OCI-LY1 (cell line): ENCODE measurements at regions not wholly inside any gene's neighbourhood (a gene's known extent, or its start where the extent isn't known, plus 50 kb on each side); places are given as distances from the start of the nearest gene placed in this dataset.

Source experiments
- H2AFZ ChIP-seq: fragments of 200-600 bp; sonication (generic), shearing (Covaris generic); 2 replicates; pipeline ENCODE4 v1.6.0; 2014; ENCODE audit warnings: antibody characterized with exemption, mild to moderate bottlenecking, low read length
- H3F3A ChIP-seq: fragments of 200-600 bp; sonication (generic), shearing (Covaris generic); 2 replicates; pipeline ENCODE4 v1.6.0; 2014; ENCODE audit warnings: mild to moderate bottlenecking, antibody characterized with exemption, low read length, moderate library complexity; ENCODE audit not compliant: insufficient read depth
- H3K27ac ChIP-seq: fragments of 200-600 bp; sonication (generic); 2 replicates; pipeline ENCODE4 v1.5.1; 2014; ENCODE audit warnings: low read length, mixed run types, mild to moderate bottlenecking, low read depth; ENCODE audit not compliant: poor library complexity, severe bottlenecking
- H3K27me3 ChIP-seq: fragments of 200-600 bp; sonication (generic); 2 replicates; pipeline ENCODE4 v1.6.0; 2014; ENCODE audit warnings: antibody characterized with exemption, mild to moderate bottlenecking, low read length, moderate library complexity; ENCODE audit not compliant: insufficient read depth
- H3K36me3 ChIP-seq: fragments of 200-600 bp; sonication (generic); 2 replicates; pipeline ENCODE4 v1.6.1; 2014; ENCODE audit warnings: mild to moderate bottlenecking, antibody characterized with exemption, low read length, moderate library complexity, mixed read lengths; ENCODE audit not compliant: insufficient read depth
- H3K4me1 ChIP-seq: fragments of 200-600 bp; sonication (generic); 2 replicates; pipeline ENCODE4 v1.5.1; 2014; ENCODE audit warnings: mild to moderate bottlenecking, low read length, moderate library complexity; ENCODE audit not compliant: insufficient read depth, severe bottlenecking
- H3K4me2 ChIP-seq: fragments of 200-600 bp; sonication (generic), shearing (Covaris generic); 2 replicates; pipeline ENCODE4 v1.6.1; 2014; ENCODE audit warnings: low read length
- H3K4me3 ChIP-seq: fragments of 200-600 bp; sonication (generic); 2 replicates; pipeline ENCODE4 v1.5.1; 2014; ENCODE audit warnings: low read length, low read depth, mild to moderate bottlenecking, mixed read lengths; ENCODE audit not compliant: poor library complexity, severe bottlenecking
- H3K79me2 ChIP-seq: fragments of 200-600 bp; shearing (Covaris generic); 2 replicates; pipeline ENCODE4 v1.6.1; 2016; ENCODE audit warnings: mixed run types, low read length, mixed read lengths; ENCODE audit not compliant: insufficient read depth
- H3K9ac ChIP-seq: fragments of 200-600 bp; sonication (generic), shearing (Covaris generic); 2 replicates; pipeline ENCODE4 v1.6.1; 2014; ENCODE audit warnings: mild to moderate bottlenecking, low read length, mixed read lengths
- H3K9me2 ChIP-seq: fragments of 200-600 bp; sonication (generic), shearing (Covaris generic); 2 replicates; pipeline ENCODE4 v1.6.1; 2014; ENCODE audit warnings: low read depth, mild to moderate bottlenecking, low read length, mixed read lengths
- H3K9me3 ChIP-seq: fragments of 200-600 bp; shearing (Covaris generic); 2 replicates; pipeline ENCODE4 v1.6.1; 2014; ENCODE audit warnings: low read length, mixed read lengths
- H4K20me1 ChIP-seq: fragments of 200-600 bp; sonication (generic), shearing (Covaris generic); 2 replicates; pipeline ENCODE4 v1.6.0; 2016; ENCODE audit warnings: mild to moderate bottlenecking, low read length; ENCODE audit not compliant: insufficient read depth
- EZH2 ChIP-seq: fragments of 200-600 bp; sonication (generic), shearing (Covaris generic); IDR thresholded peaks from 2 replicates; pipeline ENCODE4 v1.8.0; 2017; ENCODE audit warnings: borderline replicate concordance, mixed run types, mild to moderate bottlenecking, antibody characterized with exemption, low read length, moderate library complexity, mixed read lengths
- TF ChIP-seq, protein P1 (sequence below): fragments of 200-600 bp; sonication (generic), shearing (Covaris generic); IDR thresholded peaks from 2 replicates; pipeline ENCODE4 v1.5.1; 2017; ENCODE audit warnings: mild to moderate bottlenecking, antibody characterized with exemption, low read length, moderate library complexity, mixed read lengths

DNA sequence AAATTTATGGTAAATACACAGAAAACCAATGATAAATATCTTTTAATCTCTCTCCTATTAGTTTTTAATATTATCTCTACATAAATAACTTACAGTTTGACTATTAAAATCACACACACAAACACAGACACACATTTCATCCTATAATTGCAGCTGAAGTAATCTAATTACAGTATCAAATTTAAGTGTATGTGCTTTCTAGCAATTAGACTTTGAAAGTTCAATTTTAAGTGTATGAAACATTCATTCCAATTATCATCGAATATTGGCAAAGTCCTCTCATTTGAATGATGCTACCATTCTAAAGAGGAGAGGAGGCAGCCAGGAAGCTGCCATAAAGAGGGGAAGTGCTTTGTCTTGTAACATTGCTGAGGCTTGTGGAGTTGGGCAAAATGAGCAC is 221.2 kb upstream of the PABPC4L start:
- no peaks in the 10 kb centered on the region for H3K9me2 ChIP-seq
- TF ChIP-seq, protein P1, sequence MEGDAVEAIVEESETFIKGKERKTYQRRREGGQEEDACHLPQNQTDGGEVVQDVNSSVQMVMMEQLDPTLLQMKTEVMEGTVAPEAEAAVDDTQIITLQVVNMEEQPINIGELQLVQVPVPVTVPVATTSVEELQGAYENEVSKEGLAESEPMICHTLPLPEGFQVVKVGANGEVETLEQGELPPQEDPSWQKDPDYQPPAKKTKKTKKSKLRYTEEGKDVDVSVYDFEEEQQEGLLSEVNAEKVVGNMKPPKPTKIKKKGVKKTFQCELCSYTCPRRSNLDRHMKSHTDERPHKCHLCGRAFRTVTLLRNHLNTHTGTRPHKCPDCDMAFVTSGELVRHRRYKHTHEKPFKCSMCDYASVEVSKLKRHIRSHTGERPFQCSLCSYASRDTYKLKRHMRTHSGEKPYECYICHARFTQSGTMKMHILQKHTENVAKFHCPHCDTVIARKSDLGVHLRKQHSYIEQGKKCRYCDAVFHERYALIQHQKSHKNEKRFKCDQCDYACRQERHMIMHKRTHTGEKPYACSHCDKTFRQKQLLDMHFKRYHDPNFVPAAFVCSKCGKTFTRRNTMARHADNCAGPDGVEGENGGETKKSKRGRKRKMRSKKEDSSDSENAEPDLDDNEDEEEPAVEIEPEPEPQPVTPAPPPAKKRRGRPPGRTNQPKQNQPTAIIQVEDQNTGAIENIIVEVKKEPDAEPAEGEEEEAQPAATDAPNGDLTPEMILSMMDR, result no peak
- no peak for TF ChIP-seq EZH2

DNA sequence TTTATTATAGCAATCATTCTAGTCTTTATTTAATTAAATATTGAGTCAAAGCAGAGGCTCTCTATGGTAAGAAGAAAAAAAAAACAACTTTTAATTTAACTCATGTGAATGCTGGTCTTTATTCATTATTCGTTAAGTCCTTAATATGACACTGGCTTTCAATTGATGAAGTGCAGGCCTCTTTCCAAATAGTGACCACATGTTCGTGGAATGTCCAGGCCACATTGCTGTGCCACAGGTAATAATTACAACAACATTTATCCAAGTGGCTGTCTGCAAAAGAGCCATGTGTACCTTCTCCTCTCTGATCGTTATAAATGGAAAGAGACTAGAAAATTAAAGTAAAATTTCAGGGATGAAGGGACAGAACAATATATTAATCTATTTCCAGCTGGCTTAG is 220.1 kb upstream of the PABPC4L start:
- Histone ChIP-seq H3K4me2 (no peak overlapping the region), H3K4me3 (no peak overlapping the region), H3K36me3 (no peaks in the 10 kb centered on the region), H4K20me1 (no peaks in the 10 kb centered on the region), H3K79me2 (no peaks in the 10 kb centered on the region), H3K27me3 (no peaks in the 10 kb centered on the region), H2AFZ (no peak overlapping the region), H3K4me1 (no peaks in the 10 kb centered on the region), H3F3A (no peaks in the 10 kb centered on the region), H3K9ac (no peak overlapping the region), H3K9me3 (no peaks in the 10 kb centered on the region), H3K9me2 (no peaks in the 10 kb centered on the region), H3K27ac (no peak overlapping the region)
- TF ChIP-seq, protein P1, result no peak
- TF ChIP-seq EZH2, result no peak

More for the DNA sequence above, 221.2 kb upstream of the PABPC4L start:
- H3K4me3 ChIP-seq, result no peak overlapping the region
- no peaks in the 10 kb centered on the region for H3K27me3 ChIP-seq
- no peak overlapping the region for H3K4me2 ChIP-seq
- H3K36me3 ChIP-seq, result no peaks in the 10 kb centered on the region
- no peaks in the 10 kb centered on the region for H4K20me1 ChIP-seq
- H3K27ac ChIP-seq, result no peak overlapping the region
- no peak overlapping the region for H2AFZ ChIP-seq
- H3K9ac ChIP-seq, result no peak overlapping the region
- no peaks in the 10 kb centered on the region for H3F3A ChIP-seq
- H3K9me3 ChIP-seq, result no peaks in the 10 kb centered on the region
- no peaks in the 10 kb centered on the region for H3K79me2 ChIP-seq
- H3K4me1 ChIP-seq, result no peaks in the 10 kb centered on the region

DNA sequence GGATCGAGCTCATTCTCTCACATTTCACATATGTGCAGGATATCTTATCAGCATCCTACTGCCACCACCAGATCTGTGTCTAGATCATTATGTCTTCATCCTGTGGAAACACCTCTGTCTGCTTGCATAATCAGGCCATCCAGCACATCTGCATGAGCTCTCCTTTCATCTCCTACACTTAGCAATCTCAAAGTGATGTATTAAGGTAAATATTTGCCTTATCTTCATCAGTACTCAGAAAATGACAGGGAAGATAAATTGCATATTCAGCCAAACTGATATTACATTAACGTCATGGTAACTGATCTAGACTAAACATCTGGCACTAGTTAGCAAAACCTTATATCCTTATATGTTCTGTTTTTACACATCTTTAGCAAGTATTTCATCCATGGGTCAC is 207.3 kb upstream of the PABPC4L start:
- H3K9me3 ChIP-seq, result no peaks in the 10 kb centered on the region

More for the DNA sequence above, 207.3 kb upstream of the PABPC4L start:
- Histone ChIP-seq H3K27me3 (no peaks in the 10 kb centered on the region), H3K9ac (no peak overlapping the region), H3K79me2 (no peaks in the 10 kb centered on the region; the same call in 1 of the 2 replicates), H3K27ac (no peak overlapping the region), H3F3A (no peaks in the 10 kb centered on the region), H4K20me1 (no peaks in the 10 kb centered on the region), H3K4me3 (no peak overlapping the region), H3K9me2 (peaks cover 4% of the 10 kb centered on the region; the same call in 1 of the 2 replicates), H2AFZ (no peak overlapping the region), H3K36me3 (no peaks in the 10 kb centered on the region), H3K4me2 (no peak overlapping the region), H3K4me1 (no peaks in the 10 kb centered on the region)
- TF ChIP-seq EZH2, result no peak
- TF ChIP-seq, protein P1, result no peak
